GM21381 (cell line): ENCODE measurements at regions not wholly inside any gene's neighbourhood (a gene's known extent, or its start where the extent isn't known, plus 50 kb on each side); places are given as distances from the start of the nearest gene placed in this dataset.
"Not testable (repeated sequence)": the region's sequence is repeated elsewhere in the genome, so short reads cannot be mapped to it uniquely, and the experiment has no call there.

Experiments used
- ATAC-seq: cut with Tn5 transposase; IDR thresholded peaks from one replicate; pipeline ENCODE4 v1.9.1; 2021; ENCODE audit warnings: mild to moderate bottlenecking, moderate library complexity; ENCODE audit not compliant: unreplicated experiment

DNA sequence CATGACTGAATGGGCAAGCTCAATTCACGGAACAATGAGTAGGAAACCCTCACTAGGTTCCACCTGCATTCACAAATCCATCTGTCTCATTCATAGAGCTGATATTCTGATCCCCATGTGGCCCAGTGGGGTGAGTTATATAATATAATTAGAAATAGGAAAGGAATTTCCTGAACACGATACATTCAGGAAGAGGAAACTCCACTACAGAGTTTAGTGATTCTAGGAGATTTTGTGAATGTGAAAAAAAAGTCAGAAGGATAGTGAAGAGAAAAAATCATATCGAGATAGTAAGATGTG is 471.2 kb downstream of the GASK1B start:
- no peak for ATAC-seq

DNA sequence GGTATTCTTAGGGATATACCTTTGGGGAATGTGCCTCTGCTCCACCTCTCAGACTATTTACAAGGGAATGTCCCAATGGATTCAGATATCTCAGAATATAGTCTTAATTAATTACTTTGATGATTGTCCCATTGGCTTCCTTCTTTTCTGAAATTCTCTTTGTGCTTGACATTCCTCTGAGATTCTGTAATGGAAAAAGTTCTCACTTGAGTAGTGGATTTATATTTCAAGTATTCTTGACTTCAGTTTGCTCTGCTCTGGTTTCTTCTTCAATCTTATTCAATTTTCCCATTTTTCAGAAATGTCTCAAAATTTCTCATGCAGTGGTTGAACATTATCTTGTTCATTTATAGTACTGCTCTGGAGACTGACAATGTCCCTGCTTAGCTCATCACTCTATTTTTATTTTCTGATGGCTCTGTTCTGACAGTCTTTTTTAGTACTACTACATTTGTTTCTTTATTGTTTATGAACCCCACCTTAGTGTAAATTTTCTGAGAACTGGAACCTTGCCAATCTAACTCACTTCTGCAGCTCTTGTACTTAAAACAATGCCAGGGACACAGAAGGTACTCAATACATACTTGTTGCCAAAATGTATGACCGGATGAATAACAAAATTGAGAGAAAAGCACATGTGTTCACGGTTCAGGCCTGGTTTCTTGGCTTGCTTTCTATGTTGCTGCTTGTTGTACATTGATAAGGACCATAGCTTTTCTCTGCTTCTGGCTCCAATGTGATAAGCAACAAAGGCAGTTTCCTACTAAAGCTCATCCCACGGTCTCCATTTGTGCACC is 471.7 kb downstream of the GASK1B start:
- ATAC-seq, result no peak

- ATAC-seq, result no peak
These were observed 468.9 kb downstream of the GRIA2 start for GRCh38 chr4:157689476-157689875.

GRCh38 chr4:157687971-157688370 is 467.4 kb downstream of the GRIA2 start:
- no peak for ATAC-seq

- ATAC-seq, result not testable (repeated sequence)
These were observed 458.8 kb downstream of the GRIA2 start for GRCh38 chr4:157679326-157679725.

- no peak for ATAC-seq
These were observed 457.9 kb downstream of the GRIA2 start for GRCh38 chr4:157678478-157678877.

GRCh38 chr4:157674699-157675098 is 454.2 kb downstream of the GRIA2 start:
- ATAC-seq, result no peak

GRCh38 chr4:157667836-157668235 is 447.3 kb downstream of the GRIA2 start:
- ATAC-seq, result no peak

- ATAC-seq, result no peak
These were observed 444.2 kb downstream of the GRIA2 start for GRCh38 chr4:157664726-157665125.

DNA sequence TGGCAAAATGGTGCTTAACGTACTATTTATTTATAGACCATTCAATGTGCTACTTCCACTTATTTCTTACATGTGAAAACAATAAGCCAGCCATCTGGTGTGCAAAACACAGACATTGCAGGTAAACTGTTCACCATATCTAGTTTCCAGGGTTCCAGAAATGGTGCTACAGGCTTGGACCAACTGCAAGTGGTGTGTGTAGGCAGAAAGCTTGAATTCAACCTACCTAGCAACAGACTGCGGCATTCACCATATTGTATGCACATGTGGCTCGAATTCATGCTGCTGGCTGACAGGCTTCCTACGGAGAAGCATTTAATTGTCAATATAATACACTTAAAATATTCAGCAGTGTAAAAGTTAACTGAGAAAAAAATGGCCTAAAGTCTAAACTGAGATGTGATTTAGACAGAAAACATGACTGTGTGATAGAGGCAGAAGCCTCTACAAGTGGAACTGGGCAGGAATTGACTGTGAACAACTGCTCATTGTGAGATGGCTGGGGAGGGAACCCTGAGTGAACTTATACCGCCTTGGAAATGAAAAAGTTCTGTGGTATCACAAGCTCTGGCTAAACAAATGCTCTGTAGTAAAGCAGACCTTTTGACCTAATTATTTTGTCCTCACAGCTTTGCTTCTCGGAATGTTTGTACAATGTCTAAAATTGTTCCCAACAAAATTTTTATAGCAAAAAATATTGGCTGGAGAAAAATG is 434.7 kb downstream of the GRIA2 start:
- ATAC-seq, result no peak

GRCh38 chr4:157643257-157643656 is 422.7 kb downstream of the GRIA2 start:
- ATAC-seq, result no peak

DNA sequence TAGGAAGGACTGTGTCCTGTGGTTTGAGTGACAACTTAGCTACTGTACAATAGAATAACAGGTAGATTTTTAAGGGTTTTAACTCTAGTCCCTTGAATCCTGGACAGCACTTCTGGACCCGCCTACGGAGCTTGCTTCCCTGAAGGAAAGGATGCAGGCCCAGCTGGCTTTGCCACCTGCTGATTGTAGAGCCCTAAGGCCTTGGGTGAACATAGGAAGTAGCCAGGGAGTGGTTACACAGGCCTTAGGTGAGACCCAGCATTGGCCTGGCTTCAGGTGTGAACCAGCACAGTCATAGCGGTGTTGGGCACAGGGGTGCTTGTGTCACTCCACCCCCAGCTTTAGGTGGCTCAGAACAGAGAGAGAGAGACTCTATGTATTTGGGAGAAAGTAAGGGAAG is 413.5 kb downstream of the GRIA2 start:
- ATAC-seq, result no peak

DNA sequence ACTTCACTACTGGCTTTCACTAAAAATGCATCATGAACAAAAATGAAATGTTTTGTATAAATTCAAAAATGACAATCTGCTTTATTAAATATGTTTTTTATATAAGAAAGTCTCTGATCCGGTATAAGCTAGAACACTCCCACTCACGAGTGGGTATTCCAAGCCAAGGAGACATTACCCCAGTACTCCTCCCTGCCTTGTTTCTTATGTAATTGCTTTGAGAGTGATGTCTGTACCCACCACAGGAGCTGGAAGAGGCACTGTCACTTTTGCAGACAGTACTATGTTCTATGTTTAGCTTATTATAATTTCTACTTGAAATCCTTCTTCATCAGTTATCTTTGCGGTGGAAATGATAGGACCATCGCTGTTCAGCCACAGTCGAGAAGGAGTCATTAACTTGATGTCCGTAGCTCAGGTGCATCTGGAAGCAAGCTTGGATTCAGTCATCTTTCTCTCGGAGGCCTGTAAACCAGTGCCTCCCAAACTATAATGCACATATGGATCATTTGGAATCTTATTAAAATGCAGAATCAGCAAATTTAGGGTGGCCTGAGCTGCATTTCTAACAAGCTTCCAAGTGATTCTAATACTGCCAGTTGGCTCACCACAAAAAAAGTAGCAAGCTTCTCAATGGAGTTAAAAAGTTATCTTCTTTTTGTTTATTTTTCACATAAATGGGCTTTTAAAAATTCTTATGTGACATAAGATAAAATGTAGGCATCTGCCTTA is 396.4 kb downstream of the GRIA2 start:
- ATAC-seq, result no peak

DNA sequence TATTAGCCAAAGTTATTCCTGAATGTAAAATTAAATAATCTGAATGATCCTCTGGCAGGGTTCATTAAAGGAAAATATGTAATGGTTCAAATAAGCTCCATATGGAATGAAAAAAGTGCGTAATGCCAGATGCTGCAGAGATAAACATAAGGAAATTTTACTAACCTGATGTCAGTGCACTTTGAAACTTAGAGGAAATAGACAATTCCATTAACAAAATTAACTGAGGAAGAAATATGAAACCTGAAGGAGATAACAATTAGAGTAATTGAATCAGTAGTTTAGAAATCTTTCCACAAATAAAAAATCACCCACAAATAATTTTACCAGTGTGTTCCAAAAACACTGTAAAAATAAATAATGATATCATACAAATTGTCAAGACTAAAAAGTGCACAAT is 387.5 kb downstream of the GRIA2 start:
- ATAC-seq, result no peak

DNA sequence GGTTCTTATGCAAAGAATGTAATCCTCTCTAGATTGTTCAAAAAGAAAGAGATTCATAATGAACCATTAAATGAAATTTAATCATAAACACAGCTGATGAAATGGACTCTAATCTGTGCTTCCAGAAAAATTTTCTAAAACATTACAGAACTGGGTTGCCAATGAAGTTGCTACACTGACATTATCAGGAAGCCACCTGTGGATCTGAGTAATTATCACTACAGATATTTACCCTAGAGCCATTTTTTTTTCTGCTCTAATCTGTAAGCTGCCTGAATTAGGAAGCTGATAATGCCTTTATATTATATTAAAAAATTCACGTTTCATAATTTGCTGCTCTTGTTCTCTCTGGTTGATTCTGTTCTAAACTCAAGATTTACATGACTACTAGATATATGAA is 380.1 kb downstream of the GRIA2 start:
- ATAC-seq, result no peak

DNA sequence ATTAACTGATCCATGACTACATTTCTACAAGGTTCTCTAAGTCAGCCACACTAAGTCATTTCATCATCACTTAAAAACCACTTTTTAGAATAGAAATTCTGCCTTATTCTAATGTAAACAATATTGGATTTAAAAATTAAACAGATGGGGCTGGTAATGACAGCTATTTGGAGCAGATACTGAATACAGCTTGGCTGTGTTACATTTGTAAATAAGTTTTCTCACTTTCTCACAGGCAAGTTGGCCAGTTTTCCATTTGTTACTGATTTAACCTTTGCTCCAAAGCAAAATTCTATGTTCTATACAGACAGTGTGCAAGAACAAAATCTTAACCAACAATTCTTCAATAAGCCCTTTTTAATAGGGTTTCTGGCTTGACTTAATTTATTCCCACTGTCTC is 370.7 kb downstream of the GRIA2 start:
- ATAC-seq, result no peak

DNA sequence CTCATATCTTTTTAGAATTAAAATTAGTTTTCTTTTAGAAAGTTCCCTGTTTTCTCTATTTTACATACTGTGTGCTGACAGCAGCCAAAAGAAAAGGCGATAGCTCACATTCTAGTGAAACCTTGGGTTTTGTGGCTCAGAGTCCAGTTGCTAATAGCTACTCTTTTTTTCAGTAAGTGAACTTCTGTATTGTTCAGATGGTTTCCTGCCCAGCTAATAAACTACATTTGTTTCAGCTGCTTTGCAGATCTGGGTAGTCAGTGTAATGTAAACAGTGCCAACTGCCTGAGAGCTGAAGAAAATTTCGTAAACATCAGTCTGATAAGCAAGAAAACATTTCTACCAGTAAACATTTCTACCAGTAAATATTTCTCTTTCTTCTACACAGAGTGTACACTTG is 370.2 kb downstream of the GRIA2 start:
- ATAC-seq, result no peak

DNA sequence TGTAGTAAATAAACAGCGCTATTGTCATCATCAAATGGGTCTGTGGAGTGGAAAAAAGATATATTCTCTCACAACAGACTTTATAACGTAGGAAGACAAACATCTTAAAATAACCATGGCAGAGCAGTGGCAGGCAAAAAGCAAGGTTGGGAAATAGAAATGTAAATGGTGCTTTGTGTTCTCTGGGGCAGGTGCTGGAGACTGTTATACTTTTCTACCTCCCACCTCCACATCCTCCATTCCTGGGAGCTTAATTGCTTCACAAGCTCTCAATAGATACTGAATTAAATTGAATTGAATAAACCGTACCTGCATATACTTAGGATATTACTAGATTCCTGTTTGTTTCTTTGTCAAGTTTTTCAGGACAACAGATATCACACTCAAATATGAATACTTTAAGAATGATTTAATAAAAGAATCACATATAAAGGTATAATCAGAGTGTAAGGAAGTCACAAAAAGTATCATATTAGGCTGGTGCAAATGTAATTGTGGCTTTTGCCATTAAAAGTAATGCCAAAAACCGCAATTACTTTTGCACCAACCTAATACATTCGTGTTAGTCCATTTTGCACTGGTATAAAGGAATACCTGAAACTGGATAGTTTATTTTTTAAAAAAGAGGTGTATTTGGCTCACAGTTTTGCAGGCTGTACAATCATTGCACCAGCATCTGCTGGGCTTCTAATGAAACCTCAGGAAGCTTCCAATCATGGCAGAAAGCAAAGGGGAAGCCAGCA is 367.3 kb downstream of the GRIA2 start:
- no peak for ATAC-seq

DNA sequence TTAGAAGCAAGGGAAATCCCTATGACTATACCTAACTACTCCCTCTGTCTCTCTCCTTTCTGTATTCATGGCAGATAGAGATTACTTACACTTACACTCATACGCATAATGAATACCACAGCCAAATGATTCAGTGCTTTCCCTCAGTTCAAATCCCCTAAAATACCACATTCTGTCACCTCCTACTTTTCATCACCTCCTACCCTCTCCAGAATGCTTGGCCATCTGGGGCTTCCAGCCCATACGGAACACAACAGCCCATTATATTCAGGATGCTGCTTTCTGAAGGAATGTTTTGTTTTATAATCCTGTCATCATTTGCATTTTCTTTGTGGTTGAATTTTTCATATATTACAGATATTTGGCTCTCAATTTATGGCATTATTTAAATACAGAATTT is 361.6 kb downstream of the GRIA2 start:
- no peak for ATAC-seq

- no peak for ATAC-seq
These were observed 356.2 kb downstream of the GRIA2 start for GRCh38 chr4:157576671-157577217.

- ATAC-seq, result no peak
These were observed 354.8 kb downstream of the GRIA2 start for GRCh38 chr4:157575339-157575738.
